Tibial nerve (tissue), 4 donors: ENCODE measurements at regions not wholly inside any gene's neighbourhood (a gene's known extent, or its start where the extent isn't known, plus 50 kb on each side); places are given as distances from the start of the nearest gene placed in this dataset.

Source experiments
- DNase-seq, 2 donors: peaks; one replicate each; pipeline ENCODE4 v3.0.0-alpha.2; 2019; ENCODE audit warnings: low spot score in 2 of 2
- H3K27ac ChIP-seq, 4 donors: fragments of 200-600 bp; sonication (generic) in 3 of 4; one replicate each; pipeline ENCODE4 v1.5.1; 2017 to 2019; ENCODE audit warnings: mild to moderate bottlenecking in 1 of 4
- H3K27me3 ChIP-seq, 2 donors: fragments of 200-600 bp; sonication (generic) in 1 of 2; one replicate each; pipeline versions ENCODE4 v1.5.1 to v1.6.0; 2017 to 2019
- H3K36me3 ChIP-seq, 3 donors: fragments of 200-600 bp; sonication (generic); one replicate each; pipeline ENCODE4 v1.5.1; 2018 to 2019
- H3K4me1 ChIP-seq, 4 donors: fragments of 200-600 bp; sonication (generic) in 3 of 4; one replicate each; pipeline ENCODE4 v1.5.1; 2017 to 2019
- H3K4me3 ChIP-seq, 4 donors: fragments of 200-600 bp; sonication (generic) in 3 of 4; one replicate each; pipeline ENCODE4 v1.5.1; 2017 to 2019; ENCODE audit warnings: mild to moderate bottlenecking in 1 of 4, moderate library complexity in 1 of 4
- H3K9me3 ChIP-seq, 4 donors: fragments of 200-600 bp; sonication (generic) in 3 of 4; one replicate each; pipeline ENCODE4 v1.5.1; 2017 to 2019
- EP300 ChIP-seq, 2 donors: sonication (generic); formaldehyde crosslinking; IDR thresholded peaks; one replicate each; pipeline ENCODE4 v1.6.1; 2017; ENCODE audit warnings: antibody characterized with exemption in 2 of 2, mild to moderate bottlenecking in 1 of 2
- POLR2A ChIP-seq, 2 donors: fragments of 450-650 bp; IDR thresholded peaks; one replicate each; pipeline ENCODE4 v1.6.1; 2017; ENCODE audit warnings: antibody characterized with exemption in 2 of 2, mild to moderate bottlenecking in 2 of 2, moderate library complexity in 2 of 2
- WGBS, 2 donors: methylation state at CpG; one replicate each; pipeline ENCODE4 v1.1.5; 2018; 5-methylcytosine and 5-hydroxymethylcytosine counted together
- TF ChIP-seq, protein P1 (sequence below), 5 experiments: fragments of 200-600 bp in 3 of 5; fragments of 450-650 bp in 2 of 5; sonication (generic) in 3 of 5; IDR thresholded peaks; one replicate each; pipeline ENCODE4 v1.5.1; 2016 to 2019; ENCODE audit warnings: antibody characterized with exemption in 5 of 5, mild to moderate bottlenecking in 3 of 5, moderate library complexity in 2 of 5

- peaks cover 0 to 18% (median 0%) of the 10 kb centered on the region in 4 donors for H3K4me1 ChIP-seq
- no peak for DNase-seq
- no peaks in the 10 kb centered on the region for H3K9me3 ChIP-seq
- no peak overlapping the region for H3K27ac ChIP-seq
- no peaks in the 10 kb centered on the region for H3K36me3 ChIP-seq
- TF ChIP-seq EP300 (IDR thresholded peaks at IDR 0.05) (no peak), POLR2A (IDR thresholded peaks at IDR 0.05) (no peak)
- TF ChIP-seq, protein P1, sequence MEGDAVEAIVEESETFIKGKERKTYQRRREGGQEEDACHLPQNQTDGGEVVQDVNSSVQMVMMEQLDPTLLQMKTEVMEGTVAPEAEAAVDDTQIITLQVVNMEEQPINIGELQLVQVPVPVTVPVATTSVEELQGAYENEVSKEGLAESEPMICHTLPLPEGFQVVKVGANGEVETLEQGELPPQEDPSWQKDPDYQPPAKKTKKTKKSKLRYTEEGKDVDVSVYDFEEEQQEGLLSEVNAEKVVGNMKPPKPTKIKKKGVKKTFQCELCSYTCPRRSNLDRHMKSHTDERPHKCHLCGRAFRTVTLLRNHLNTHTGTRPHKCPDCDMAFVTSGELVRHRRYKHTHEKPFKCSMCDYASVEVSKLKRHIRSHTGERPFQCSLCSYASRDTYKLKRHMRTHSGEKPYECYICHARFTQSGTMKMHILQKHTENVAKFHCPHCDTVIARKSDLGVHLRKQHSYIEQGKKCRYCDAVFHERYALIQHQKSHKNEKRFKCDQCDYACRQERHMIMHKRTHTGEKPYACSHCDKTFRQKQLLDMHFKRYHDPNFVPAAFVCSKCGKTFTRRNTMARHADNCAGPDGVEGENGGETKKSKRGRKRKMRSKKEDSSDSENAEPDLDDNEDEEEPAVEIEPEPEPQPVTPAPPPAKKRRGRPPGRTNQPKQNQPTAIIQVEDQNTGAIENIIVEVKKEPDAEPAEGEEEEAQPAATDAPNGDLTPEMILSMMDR (IDR thresholded peaks at IDR 0.05): no peak
- 89 to 94% methylated on average over 6 of the region's 6 CpGs for whole genome bisulfite sequencing, 2 donors
- H3K4me3 ChIP-seq: no peak overlapping the region
- H3K27me3 ChIP-seq: no peaks in the 10 kb centered on the region
Measured at GRCh38 chr6:134851548-134851947, 98.4 kb downstream of the ALDH8A1 start.

GRCh38 chr6:134850721-134851305 is 99.1 kb downstream of the ALDH8A1 start:
- WGBS, 2 donors: 64 to 71% methylated on average over 11 of the region's 11 CpGs
- no peak overlapping the region for H3K4me3 ChIP-seq
- no peaks in the 10 kb centered on the region for H3K27me3 ChIP-seq
- H3K4me1 ChIP-seq: peaks cover 0 to 18% (median 0%) of the 10 kb centered on the region in 4 donors
- no peaks in the 10 kb centered on the region for H3K36me3 ChIP-seq
- no peak overlapping the region for H3K27ac ChIP-seq
- DNase-seq: no peak
- TF ChIP-seq, protein P1 (IDR thresholded peaks at IDR 0.05): no peak
- TF ChIP-seq EP300 (IDR thresholded peaks at IDR 0.05): no peak
- no peak for TF ChIP-seq POLR2A (IDR thresholded peaks at IDR 0.05)
- no peaks in the 10 kb centered on the region for H3K9me3 ChIP-seq

GRCh38 chr6:134849920-134850447 is 99.9 kb downstream of the ALDH8A1 start:
- TF ChIP-seq EP300 (IDR thresholded peaks at IDR 0.05) (no peak), POLR2A (IDR thresholded peaks at IDR 0.05) (no peak)
- TF ChIP-seq, protein P1 (IDR thresholded peaks at IDR 0.05): no peak
- Histone ChIP-seq H3K27ac (no peak overlapping the region), H3K27me3 (no peaks in the 10 kb centered on the region), H3K9me3 (no peaks in the 10 kb centered on the region), H3K4me3 (no peak overlapping the region), H3K4me1 (peaks cover 0 to 18% (median 0%) of the 10 kb centered on the region in 4 donors), H3K36me3 (no peaks in the 10 kb centered on the region)
- no peak for DNase-seq
- 97 to 98% methylated on average over 4 of the region's 4 CpGs for WGBS, 2 donors

DNA sequence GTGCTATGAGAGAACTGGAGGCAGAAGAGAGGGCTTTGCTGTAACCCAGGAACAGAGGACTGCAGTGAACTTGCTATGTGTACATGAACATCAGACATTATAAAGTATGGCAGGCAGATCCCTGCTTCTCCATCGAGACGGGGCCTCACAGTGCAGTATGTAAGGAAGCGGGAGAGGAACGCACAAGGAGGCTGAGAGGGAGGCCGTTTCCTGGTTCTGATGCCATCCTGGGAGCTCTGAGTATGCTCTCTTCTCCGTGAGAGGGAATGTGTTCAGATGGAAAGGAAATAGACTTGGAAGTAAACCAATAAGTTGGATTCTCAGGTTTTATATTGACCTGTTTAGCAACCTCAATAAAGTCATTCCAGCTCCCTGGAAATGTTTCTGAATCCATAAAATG is 101.8 kb downstream of the ALDH8A1 start:
- TF ChIP-seq, protein P1 (IDR thresholded peaks at IDR 0.05): no peak
- no peak for TF ChIP-seq POLR2A (IDR thresholded peaks at IDR 0.05)
- no peak for TF ChIP-seq EP300 (IDR thresholded peaks at IDR 0.05)
- WGBS, 2 donors: 81 to 82% methylated on average over 6 of the region's 6 CpGs
- no peak for DNase-seq

GRCh38 chr6:134846865-134847264 is 103.0 kb downstream of the ALDH8A1 start:
- DNase-seq: no peak
- H3K27me3 ChIP-seq: no peaks in the 10 kb centered on the region
- no peak overlapping the region for H3K27ac ChIP-seq
- H3K4me1 ChIP-seq: no peaks in the 10 kb centered on the region
- no peaks in the 10 kb centered on the region for H3K36me3 ChIP-seq
- 84 to 86% methylated on average over 3 of the region's 3 CpGs for WGBS, 2 donors
- no peaks in the 10 kb centered on the region for H3K9me3 ChIP-seq
- TF ChIP-seq EP300 (IDR thresholded peaks at IDR 0.05) (no peak), POLR2A (IDR thresholded peaks at IDR 0.05) (no peak)
- TF ChIP-seq, protein P1 (IDR thresholded peaks at IDR 0.05): no peak
- H3K4me3 ChIP-seq: no peak overlapping the region

More for the DNA sequence above, 101.8 kb downstream of the ALDH8A1 start:
- Histone ChIP-seq H3K27ac (no peak overlapping the region), H3K9me3 (no peaks in the 10 kb centered on the region), H3K4me1 (peaks cover 0 to under 1% (median 0%) of the 10 kb centered on the region in 4 donors), H3K36me3 (no peaks in the 10 kb centered on the region), H3K4me3 (no peak overlapping the region), H3K27me3 (no peaks in the 10 kb centered on the region)
